ENCODE measurements at regions not wholly inside any gene's neighbourhood (a gene's known extent, or its start where the extent isn't known, plus 50 kb on each side); places are given as distances from the start of the nearest gene placed in this dataset.
A peak's percentile ranks its signal among the peaks of the same experiment; 100 is the strongest.
"Not testable (repeated sequence)": the region's sequence is repeated elsewhere in the genome, so short reads cannot be mapped to it uniquely, and the experiment has no call there.

DNA sequence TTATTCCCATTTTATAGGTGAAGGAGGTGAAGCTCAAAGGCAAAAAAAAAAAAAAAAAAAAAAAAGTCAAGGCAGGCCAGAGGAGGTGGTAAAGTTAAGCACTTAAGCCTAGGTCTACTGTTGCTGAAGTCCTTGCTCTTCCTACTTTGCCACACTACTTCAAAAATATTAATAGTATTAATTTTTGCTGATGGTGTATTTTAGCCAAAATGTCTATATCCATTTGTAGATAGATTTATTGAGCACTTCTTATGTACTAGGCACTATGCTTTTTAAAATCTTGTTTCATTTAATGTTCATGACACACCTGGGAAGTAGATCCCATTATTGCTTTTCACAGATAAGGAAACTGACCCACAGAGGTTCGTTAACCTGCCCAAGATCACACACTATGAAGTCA is 247.1 kb upstream of the P2RY1 start:
- H3K4me3 ChIP-seq = no peak overlapping the region
- TF ChIP-seq POLR2AphosphoS5 (IDR thresholded peaks at IDR 0.05) (no peak), EP300 (IDR thresholded peaks at IDR 0.05) (no peak), POLR2A (IDR thresholded peaks at IDR 0.05) (no peak)
- TF ChIP-seq, protein P1, sequence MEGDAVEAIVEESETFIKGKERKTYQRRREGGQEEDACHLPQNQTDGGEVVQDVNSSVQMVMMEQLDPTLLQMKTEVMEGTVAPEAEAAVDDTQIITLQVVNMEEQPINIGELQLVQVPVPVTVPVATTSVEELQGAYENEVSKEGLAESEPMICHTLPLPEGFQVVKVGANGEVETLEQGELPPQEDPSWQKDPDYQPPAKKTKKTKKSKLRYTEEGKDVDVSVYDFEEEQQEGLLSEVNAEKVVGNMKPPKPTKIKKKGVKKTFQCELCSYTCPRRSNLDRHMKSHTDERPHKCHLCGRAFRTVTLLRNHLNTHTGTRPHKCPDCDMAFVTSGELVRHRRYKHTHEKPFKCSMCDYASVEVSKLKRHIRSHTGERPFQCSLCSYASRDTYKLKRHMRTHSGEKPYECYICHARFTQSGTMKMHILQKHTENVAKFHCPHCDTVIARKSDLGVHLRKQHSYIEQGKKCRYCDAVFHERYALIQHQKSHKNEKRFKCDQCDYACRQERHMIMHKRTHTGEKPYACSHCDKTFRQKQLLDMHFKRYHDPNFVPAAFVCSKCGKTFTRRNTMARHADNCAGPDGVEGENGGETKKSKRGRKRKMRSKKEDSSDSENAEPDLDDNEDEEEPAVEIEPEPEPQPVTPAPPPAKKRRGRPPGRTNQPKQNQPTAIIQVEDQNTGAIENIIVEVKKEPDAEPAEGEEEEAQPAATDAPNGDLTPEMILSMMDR (IDR thresholded peaks at IDR 0.05) = no peak
- no peaks in the 10 kb centered on the region for H3K9me3 ChIP-seq
- H3K27ac ChIP-seq = no peak overlapping the region
- DNase-seq (no peak), ATAC-seq (ENCODE audit: low FRiP score in 2 of 2) (no peak)
- no peaks in the 10 kb centered on the region for H3K4me1 ChIP-seq
- 94 to 96% methylated on average over 1 of the region's 1 CpG for WGBS, 2 donors
- H3K27me3 ChIP-seq = no peaks in the 10 kb centered on the region
- H3K36me3 ChIP-seq = no peaks in the 10 kb centered on the region

DNA sequence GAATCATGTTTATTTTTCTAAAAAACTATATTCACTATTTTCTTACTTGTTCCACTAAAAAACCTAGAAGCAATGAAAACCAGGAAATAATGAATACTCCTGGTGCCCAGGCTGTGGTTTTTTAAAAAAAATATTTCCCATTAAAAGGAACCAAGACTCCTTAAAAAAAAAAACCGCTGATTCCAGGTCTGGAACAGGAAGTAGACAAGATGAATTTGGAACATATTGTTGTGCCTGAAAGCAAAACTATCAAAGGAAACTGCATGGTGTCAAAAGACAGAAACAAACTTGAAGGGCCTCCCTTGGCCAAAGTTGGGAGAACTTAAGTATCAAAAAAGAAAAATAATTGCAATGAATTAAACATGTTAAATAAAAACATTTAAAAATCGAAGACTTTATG is 245.3 kb upstream of the P2RY1 start:
- TF ChIP-seq POLR2A (IDR thresholded peaks at IDR 0.05) (no peak), EP300 (IDR thresholded peaks at IDR 0.05) (no peak), POLR2AphosphoS5 (IDR thresholded peaks at IDR 0.05) (no peak)
- TF ChIP-seq, protein P1 (IDR thresholded peaks at IDR 0.05) = no peak
- no peak overlapping the region for H3K4me3 ChIP-seq
- no peaks in the 10 kb centered on the region for H3K36me3 ChIP-seq
- H3K27ac ChIP-seq = no peak overlapping the region
- no peaks in the 10 kb centered on the region for H3K27me3 ChIP-seq
- ATAC-seq (ENCODE audit: low FRiP score in 2 of 2) (no peak), DNase-seq (no peak)
- H3K9me3 ChIP-seq = no peaks in the 10 kb centered on the region
- 33 to 44% methylated on average over 2 of the region's 2 CpGs for WGBS, 2 donors
- H3K4me1 ChIP-seq = no peaks in the 10 kb centered on the region

DNA sequence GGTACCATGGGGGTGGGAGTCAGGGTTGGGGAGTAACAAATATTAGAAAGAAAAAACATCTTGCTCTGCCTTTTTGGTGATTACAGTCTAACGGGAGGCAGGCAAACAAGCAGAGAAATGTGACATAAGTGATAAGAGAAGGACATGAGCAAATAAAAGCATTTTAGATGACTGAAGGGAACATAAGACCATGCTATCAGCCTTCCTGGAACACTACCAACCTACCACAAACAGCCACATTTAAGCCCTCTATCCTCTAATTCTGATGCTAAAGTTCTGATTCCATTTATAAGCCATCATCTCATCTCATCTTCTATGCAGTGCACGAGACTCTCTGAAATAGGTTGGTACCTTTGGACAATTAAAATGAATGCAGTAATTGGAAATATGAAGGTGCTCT is 243.4 kb upstream of the P2RY1 start:
- Histone ChIP-seq H3K4me3 (no peak overlapping the region), H3K9me3 (no peaks in the 10 kb centered on the region), H3K4me1 (peaks cover under 1 to 8% (median 3%) of the 10 kb centered on the region in 4 donors), H3K27me3 (no peaks in the 10 kb centered on the region), H3K36me3 (no peaks in the 10 kb centered on the region), H3K27ac (no peak overlapping the region)
- DNase-seq (no peak), ATAC-seq (ENCODE audit: low FRiP score in 2 of 2) (no peak)
- 59 to 65% methylated on average over 2 of the region's 2 CpGs for WGBS, 2 donors
- TF ChIP-seq POLR2A (IDR thresholded peaks at IDR 0.05) = no peak
- no peak for TF ChIP-seq POLR2AphosphoS5 (IDR thresholded peaks at IDR 0.05)

DNA sequence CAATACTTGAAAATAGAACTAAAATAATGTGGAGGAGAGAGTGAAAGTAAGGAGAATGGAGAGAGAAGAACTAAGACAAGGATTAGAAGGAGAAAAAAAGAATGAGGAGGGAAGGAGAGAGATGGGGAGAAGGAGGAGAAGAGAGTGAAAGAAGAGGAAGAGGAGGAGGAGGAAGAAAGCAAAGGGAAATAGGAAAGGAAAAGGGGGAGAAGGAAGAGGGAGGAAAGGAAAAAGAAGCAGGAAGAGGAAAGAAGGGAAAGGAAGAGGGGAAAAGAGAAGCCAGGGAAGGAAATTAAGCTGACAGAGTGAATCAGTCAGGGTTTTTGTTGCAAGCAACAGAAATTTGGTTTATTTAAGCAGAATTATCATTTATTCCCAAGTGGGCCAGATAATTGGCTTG is 241.7 kb upstream of the P2RY1 start:
- Histone ChIP-seq H3K36me3 (no peaks in the 10 kb centered on the region), H3K4me1 (peaks cover 3 to 13% (median 4%) of the 10 kb centered on the region in 4 donors), H3K27ac (no peak overlapping the region), H3K4me3 (no peak overlapping the region), H3K27me3 (no peaks in the 10 kb centered on the region), H3K9me3 (no peaks in the 10 kb centered on the region)
- TF ChIP-seq POLR2A (IDR thresholded peaks at IDR 0.05) = no peak
- no peak for DNase-seq
- no peak for ATAC-seq (ENCODE audit: low FRiP score in 2 of 2)

DNA sequence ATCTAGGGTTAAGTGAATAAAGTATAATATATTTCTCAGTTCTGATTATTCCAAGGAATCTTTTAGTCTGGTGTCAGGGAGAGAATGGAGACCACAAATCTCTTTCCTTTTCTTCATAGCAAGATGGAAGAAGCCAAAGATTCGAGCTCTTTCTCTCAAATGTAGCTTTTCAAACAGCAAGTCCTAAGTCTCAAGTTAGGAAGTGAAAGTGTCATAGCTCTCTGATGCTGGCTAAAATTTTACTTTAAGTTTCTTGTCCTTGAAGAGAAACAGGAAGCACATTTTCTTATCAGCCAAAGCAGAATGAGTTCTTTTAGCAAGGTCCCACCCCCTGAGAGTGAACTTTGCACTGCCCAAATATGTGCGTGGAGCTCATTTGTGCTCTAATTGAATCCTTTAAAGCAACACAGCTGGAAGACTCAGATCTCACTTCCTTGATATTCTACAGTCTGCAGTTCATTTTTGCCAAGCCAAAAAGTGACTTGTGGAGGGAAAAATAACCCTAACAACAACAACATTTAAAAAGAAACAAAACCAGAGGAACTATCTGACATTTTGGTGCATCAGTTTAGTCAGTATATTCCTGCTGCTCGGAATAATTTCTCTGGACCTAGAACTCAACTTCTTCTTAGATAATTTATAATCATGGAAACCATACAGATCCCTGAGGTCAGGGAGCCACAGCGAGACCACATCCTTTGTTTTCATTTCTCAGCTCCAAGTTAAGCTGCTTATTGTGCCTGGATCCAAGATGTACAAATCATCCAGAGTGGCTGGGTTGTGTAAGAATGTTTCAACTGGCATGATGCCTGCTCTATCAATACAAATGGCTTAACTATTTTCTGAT is 238.7 kb upstream of the P2RY1 start:
- Histone ChIP-seq H3K36me3 (no peaks in the 10 kb centered on the region), H3K4me1 (peaks cover 3 to 13% (median 4%) of the 10 kb centered on the region in 4 donors), H3K27me3 (no peaks in the 10 kb centered on the region), H3K9me3 (no peaks in the 10 kb centered on the region), H3K4me3 (peak overlapping the region in 1 of 4 donors; percentile 15), H3K27ac (peak overlapping the region; percentile 4 to 79 (median 40))
- ATAC-seq (ENCODE audit: low FRiP score in 2 of 2) (peak; percentile 80 to 88), DNase-seq (no peak)
- WGBS, 2 donors = 16 to 20% methylated on average over 4 of the region's 4 CpGs
- TF ChIP-seq EP300 (IDR thresholded peaks at IDR 0.05) = no peak
- TF ChIP-seq POLR2A (IDR thresholded peaks at IDR 0.05) = no peak
- TF ChIP-seq, protein P1 (IDR thresholded peaks at IDR 0.05) = no peak
- TF ChIP-seq POLR2AphosphoS5 (IDR thresholded peaks at IDR 0.05) = no peak

DNA sequence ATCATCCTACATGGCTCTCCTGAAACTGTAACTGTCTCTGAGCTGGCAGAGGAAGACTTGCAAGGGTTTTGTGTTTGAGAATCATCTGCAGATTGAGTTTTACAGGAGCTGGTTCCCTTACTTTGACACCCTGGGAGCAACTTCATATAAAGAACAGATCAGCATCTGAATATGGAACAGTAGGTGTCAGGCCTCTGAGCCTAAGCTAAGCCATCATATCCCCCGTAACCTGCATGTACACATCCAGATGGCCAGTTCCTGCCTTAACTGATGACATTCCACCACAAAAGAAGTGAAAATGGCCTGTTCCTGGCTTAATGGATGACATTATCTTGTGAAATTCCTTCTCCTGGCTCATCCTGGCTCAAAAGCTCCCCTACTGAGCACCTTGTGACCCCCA is 238.1 kb upstream of the P2RY1 start:
- H3K36me3 ChIP-seq; H3K27me3 ChIP-seq; H3K4me3 ChIP-seq; DNase-seq; ATAC-seq (ENCODE audit: low FRiP score in 2 of 2); H3K9me3 ChIP-seq: not testable (repeated sequence)
- WGBS, 2 donors = 82 to 93% methylated on average over 1 of the region's 1 CpG
- Histone ChIP-seq H3K4me1 (peaks cover 3 to 13% (median 4%) of the 10 kb centered on the region in 4 donors), H3K27ac (peak overlapping the region; percentile 4 to 79 (median 40))

All from upper lobe of left lung (tissue), 6 donors.